ENCODE measurements at regions not wholly inside any gene's neighbourhood (a gene's known extent, or its start where the extent isn't known, plus 50 kb on each side); places are given as distances from the start of the nearest gene placed in this dataset. TPM values are rescaled to one million over a fixed set of nuclear protein-coding genes. Genes with fewer than 3 reads are reported as not detected.

Small RNA genes in the stretch of these regions (microRNA-seq; reads per million reads assigned to microRNA genes)
- not detected for gene MIR1587 (ENCODE audit: borderline microRNAs expressed)
- not detected for gene MIR3937 (ENCODE audit: borderline microRNAs expressed)

Small RNA genes in the stretch of these regions (small RNA-seq; reads per million reads assigned to genes)
- gene MIR1587 (not detected), gene MIR3937 (not detected), gene RN7SL732P (not detected), gene RNU6-591P (not detected)
